ENCODE measurements at regions not wholly inside any gene's neighbourhood (a gene's known extent, or its start where the extent isn't known, plus 50 kb on each side); places are given as distances from the start of the nearest gene placed in this dataset.

GRCh38 chr2:8342407-8342806 lies 339.4 kb upstream of the ID2 start:
- ChIA-PET CTCF (no interaction called here), POLR2A (ENCODE audit: low non-redundant PET) (no interaction called here)
- DNase-seq (ENCODE audit: low spot score) = no peak
- H3K9me3 ChIP-seq (ENCODE audit: low read depth, low read length, poor library complexity, severe bottlenecking) = no peaks in the 10 kb centered on the region
- TF ChIP-seq, protein P1, sequence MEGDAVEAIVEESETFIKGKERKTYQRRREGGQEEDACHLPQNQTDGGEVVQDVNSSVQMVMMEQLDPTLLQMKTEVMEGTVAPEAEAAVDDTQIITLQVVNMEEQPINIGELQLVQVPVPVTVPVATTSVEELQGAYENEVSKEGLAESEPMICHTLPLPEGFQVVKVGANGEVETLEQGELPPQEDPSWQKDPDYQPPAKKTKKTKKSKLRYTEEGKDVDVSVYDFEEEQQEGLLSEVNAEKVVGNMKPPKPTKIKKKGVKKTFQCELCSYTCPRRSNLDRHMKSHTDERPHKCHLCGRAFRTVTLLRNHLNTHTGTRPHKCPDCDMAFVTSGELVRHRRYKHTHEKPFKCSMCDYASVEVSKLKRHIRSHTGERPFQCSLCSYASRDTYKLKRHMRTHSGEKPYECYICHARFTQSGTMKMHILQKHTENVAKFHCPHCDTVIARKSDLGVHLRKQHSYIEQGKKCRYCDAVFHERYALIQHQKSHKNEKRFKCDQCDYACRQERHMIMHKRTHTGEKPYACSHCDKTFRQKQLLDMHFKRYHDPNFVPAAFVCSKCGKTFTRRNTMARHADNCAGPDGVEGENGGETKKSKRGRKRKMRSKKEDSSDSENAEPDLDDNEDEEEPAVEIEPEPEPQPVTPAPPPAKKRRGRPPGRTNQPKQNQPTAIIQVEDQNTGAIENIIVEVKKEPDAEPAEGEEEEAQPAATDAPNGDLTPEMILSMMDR (conservative IDR thresholded peaks at IDR 0.05; ENCODE audit: low read depth, low read length) = no peak
- TF ChIP-seq EZH2 (IDR thresholded peaks at IDR 0.05; ENCODE audit: borderline replicate concordance, low read depth, low read length, poor library complexity, severe bottlenecking) = no peak
- H3K36me3 ChIP-seq (ENCODE audit: insufficient read depth, low read length, poor library complexity, severe bottlenecking) = no peaks in the 10 kb centered on the region
- H3K27ac ChIP-seq (ENCODE audit: low read depth, low read length, poor library complexity, severe bottlenecking) = no peak overlapping the region
- H3K4me1 ChIP-seq (ENCODE audit: insufficient read depth, low read length, poor library complexity, severe bottlenecking) = no peaks in the 10 kb centered on the region
- no TSS peak for BruUV-seq (replicated peaks)
- H3K27me3 ChIP-seq (replicated peaks; ENCODE audit: insufficient read depth, low read depth, low read length, poor library complexity) = no peaks in the 10 kb centered on the region
- no peak overlapping the region for H3K4me3 ChIP-seq (ENCODE audit: low read depth, low read length, poor library complexity, severe bottlenecking)
- intact Hi-C loops (cut with micrococcal nuclease; ENCODE audit: unreplicated experiment) = no loop called here

- no TSS peak for BruUV-seq (replicated peaks)
- POLR2A ChIA-PET (ENCODE audit: low non-redundant PET) = no interaction called here
- TF ChIP-seq EZH2 (IDR thresholded peaks at IDR 0.05; ENCODE audit: borderline replicate concordance, low read depth, low read length, poor library complexity, severe bottlenecking) = no peak
- TF ChIP-seq, protein P1 (conservative IDR thresholded peaks at IDR 0.05; ENCODE audit: low read depth, low read length) = no peak
- H3K27me3 ChIP-seq (replicated peaks; ENCODE audit: insufficient read depth, low read depth, low read length, poor library complexity) = no peaks in the 10 kb centered on the region
- no peak overlapping the region for H3K4me3 ChIP-seq (ENCODE audit: low read depth, low read length, poor library complexity, severe bottlenecking)
- no peaks in the 10 kb centered on the region for H3K4me1 ChIP-seq (ENCODE audit: insufficient read depth, low read length, poor library complexity, severe bottlenecking)
- H3K27ac ChIP-seq (ENCODE audit: low read depth, low read length, poor library complexity, severe bottlenecking) = no peak overlapping the region
- no peaks in the 10 kb centered on the region for H3K9me3 ChIP-seq (ENCODE audit: low read depth, low read length, poor library complexity, severe bottlenecking)
- intact Hi-C loops (cut with micrococcal nuclease; ENCODE audit: unreplicated experiment) = no loop called here
- H3K36me3 ChIP-seq (ENCODE audit: insufficient read depth, low read length, poor library complexity, severe bottlenecking) = no peaks in the 10 kb centered on the region
- no peak for DNase-seq (ENCODE audit: low spot score)
- CTCF ChIA-PET = no interaction called here
Measured at GRCh38 chr2:8343031-8343430, 338.8 kb upstream of the ID2 start.

DNA sequence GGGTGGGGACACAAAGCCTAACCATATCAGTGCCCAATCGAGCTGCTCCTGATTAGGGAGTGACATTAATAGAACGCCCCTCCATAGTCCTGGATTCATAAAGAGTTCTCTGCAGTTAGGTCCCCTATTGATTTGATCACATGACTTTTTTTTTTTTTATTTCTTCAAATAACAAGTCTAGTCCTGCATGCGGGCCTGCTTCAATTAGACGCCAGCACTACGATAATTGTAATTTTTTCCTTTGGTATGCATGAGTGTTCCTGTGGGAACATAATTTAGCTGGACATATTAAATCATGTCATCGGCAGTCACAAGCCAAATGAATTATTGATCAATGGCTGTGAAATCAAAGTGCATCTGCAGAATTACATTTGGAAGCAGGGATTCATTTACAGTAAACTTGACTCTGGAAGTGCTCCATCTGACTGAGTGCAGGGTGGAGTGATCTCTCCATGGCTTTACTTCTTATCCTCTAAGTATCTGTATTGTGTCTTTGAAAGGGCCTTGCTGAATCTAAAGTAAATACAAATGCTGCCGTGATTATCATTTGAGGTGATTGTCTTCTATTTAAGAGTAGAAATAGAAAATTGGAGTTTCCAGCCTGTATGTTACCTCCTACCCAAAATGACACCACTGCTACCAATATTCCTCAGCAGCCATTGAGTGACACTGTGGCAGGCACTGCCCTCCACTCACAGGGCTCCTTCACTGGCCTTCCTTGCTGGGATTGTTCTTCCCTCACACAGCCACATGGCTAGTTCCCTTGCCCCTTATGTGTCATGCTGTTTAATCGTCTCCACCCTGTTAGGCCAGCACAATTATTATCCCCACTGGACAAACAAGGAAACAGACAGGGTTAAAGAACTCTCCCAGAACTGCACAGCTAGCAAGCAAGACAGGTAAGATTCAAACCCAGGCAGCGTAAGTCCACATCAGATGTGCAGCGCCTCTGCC lies 337.4 kb upstream of the ID2 start:
- POLR2A ChIA-PET (ENCODE audit: low non-redundant PET) = no interaction called here
- Histone ChIP-seq H3K36me3 (ENCODE audit: insufficient read depth, low read length, poor library complexity, severe bottlenecking) (no peaks in the 10 kb centered on the region), H3K27ac (ENCODE audit: low read depth, low read length, poor library complexity, severe bottlenecking) (no peak overlapping the region), H3K9me3 (ENCODE audit: low read depth, low read length, poor library complexity, severe bottlenecking) (no peaks in the 10 kb centered on the region), H3K4me3 (ENCODE audit: low read depth, low read length, poor library complexity, severe bottlenecking) (no peak overlapping the region), H3K4me1 (ENCODE audit: insufficient read depth, low read length, poor library complexity, severe bottlenecking) (no peaks in the 10 kb centered on the region), H3K27me3 (replicated peaks; ENCODE audit: insufficient read depth, low read depth, low read length, poor library complexity) (no peaks in the 10 kb centered on the region)
- BruUV-seq (replicated peaks) = no TSS peak
- intact Hi-C loops (cut with micrococcal nuclease; ENCODE audit: unreplicated experiment) = no loop called here
- TF ChIP-seq, protein P1 (conservative IDR thresholded peaks at IDR 0.05; ENCODE audit: low read depth, low read length) = no peak
- no peak for TF ChIP-seq EZH2 (IDR thresholded peaks at IDR 0.05; ENCODE audit: borderline replicate concordance, low read depth, low read length, poor library complexity, severe bottlenecking)
- CTCF ChIA-PET = no interaction called here
- DNase-seq (ENCODE audit: low spot score) = no peak
